Endothelial cell of umbilical vein (primary cell): ENCODE measurements at regions not wholly inside any gene's neighbourhood (a gene's known extent, or its start where the extent isn't known, plus 50 kb on each side); places are given as distances from the start of the nearest gene placed in this dataset.

ENCODE experiments used
- EZH2 ChIP-seq: IDR thresholded peaks from 2 replicates; pipeline ENCODE4 v1.6.1; 2012; ENCODE audit warnings: borderline replicate concordance, low read depth, mild to moderate bottlenecking, moderate library complexity, low read length, inconsistent platforms; ENCODE audit not compliant: severe bottlenecking
- FOS ChIP-seq: IDR thresholded peaks from 2 replicates; pipeline ENCODE4 v1.6.1; 2011; ENCODE audit warnings: mild to moderate bottlenecking, low read length, moderate library complexity, borderline replicate concordance; ENCODE audit not compliant: insufficient read depth
- GATA2 ChIP-seq: IDR thresholded peaks from 2 replicates; pipeline ENCODE4 v1.7.0; 2011; ENCODE audit warnings: low read depth, mild to moderate bottlenecking, moderate library complexity, mixed read lengths, low read length; ENCODE audit not compliant: insufficient read length, insufficient read depth
- JUN ChIP-seq: IDR thresholded peaks from 2 replicates; pipeline ENCODE4 v1.6.1; 2011; ENCODE audit warnings: borderline replicate concordance, low read depth; ENCODE audit not compliant: insufficient read length, insufficient read depth
- POLR2A ChIP-seq: IDR thresholded peaks from 2 replicates; pipeline ENCODE4 v1.6.1; 2012; ENCODE audit warnings: low read depth, mild to moderate bottlenecking, control low read depth, low read length
- POLR2AphosphoS5 ChIP-seq: IDR thresholded peaks from 2 replicates; pipeline ENCODE4 v1.6.1; 2012; ENCODE audit warnings: low read depth, mild to moderate bottlenecking, control low read depth, low read length, moderate library complexity; ENCODE audit not compliant: insufficient read depth
- TF ChIP-seq, protein P1 (sequence below), 2 donors: IDR thresholded peaks; 1 replicate in 1 of 2; 2 replicates in 1 of 2; pipeline ENCODE4 v1.5.1; 2011; ENCODE audit warnings: low read length in 2 of 2, mild to moderate bottlenecking in 2 of 2, moderate library complexity in 2 of 2, control low read depth in 1 of 2, inconsistent platforms in 1 of 2, low read depth in 1 of 2; ENCODE audit not compliant: insufficient read depth in 1 of 2; ENCODE audit errors: extremely low read depth in 1 of 2

DNA sequence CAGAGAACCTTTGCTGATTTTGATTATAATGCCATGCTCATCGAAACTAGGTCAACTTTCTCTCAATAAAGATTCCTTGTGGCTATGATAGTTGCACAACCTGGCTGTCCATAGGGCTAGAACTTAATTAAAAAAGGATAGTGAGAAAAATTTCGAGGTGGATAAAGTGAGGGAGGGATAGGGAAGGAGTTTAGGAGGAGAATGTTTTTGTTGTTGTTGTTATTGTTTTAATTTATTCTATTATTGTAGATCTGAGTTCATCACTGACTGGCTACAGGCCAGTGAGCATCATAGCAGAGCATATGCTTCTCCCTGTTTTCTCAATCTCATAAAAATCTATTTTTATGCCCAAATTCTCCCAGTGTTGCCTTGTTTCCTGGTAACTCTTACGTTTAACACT, 688.7 kb upstream of the GRM3 start:
- no peak for TF ChIP-seq JUN
- no peak for TF ChIP-seq EZH2
- TF ChIP-seq POLR2A: no peak
- TF ChIP-seq GATA2: no peak
- TF ChIP-seq, protein P1, sequence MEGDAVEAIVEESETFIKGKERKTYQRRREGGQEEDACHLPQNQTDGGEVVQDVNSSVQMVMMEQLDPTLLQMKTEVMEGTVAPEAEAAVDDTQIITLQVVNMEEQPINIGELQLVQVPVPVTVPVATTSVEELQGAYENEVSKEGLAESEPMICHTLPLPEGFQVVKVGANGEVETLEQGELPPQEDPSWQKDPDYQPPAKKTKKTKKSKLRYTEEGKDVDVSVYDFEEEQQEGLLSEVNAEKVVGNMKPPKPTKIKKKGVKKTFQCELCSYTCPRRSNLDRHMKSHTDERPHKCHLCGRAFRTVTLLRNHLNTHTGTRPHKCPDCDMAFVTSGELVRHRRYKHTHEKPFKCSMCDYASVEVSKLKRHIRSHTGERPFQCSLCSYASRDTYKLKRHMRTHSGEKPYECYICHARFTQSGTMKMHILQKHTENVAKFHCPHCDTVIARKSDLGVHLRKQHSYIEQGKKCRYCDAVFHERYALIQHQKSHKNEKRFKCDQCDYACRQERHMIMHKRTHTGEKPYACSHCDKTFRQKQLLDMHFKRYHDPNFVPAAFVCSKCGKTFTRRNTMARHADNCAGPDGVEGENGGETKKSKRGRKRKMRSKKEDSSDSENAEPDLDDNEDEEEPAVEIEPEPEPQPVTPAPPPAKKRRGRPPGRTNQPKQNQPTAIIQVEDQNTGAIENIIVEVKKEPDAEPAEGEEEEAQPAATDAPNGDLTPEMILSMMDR (IDR thresholded peaks at IDR 0.05; ENCODE audit: extremely low read depth in 1 of 2, insufficient read depth in 1 of 2, low read depth in 1 of 2, low read length in 2 of 2): no peak
- no peak for TF ChIP-seq POLR2AphosphoS5
- TF ChIP-seq FOS: no peak
